ENCODE measurements at regions not wholly inside any gene's neighbourhood (a gene's known extent, or its start where the extent isn't known, plus 50 kb on each side); places are given as distances from the start of the nearest gene placed in this dataset.

DNA sequence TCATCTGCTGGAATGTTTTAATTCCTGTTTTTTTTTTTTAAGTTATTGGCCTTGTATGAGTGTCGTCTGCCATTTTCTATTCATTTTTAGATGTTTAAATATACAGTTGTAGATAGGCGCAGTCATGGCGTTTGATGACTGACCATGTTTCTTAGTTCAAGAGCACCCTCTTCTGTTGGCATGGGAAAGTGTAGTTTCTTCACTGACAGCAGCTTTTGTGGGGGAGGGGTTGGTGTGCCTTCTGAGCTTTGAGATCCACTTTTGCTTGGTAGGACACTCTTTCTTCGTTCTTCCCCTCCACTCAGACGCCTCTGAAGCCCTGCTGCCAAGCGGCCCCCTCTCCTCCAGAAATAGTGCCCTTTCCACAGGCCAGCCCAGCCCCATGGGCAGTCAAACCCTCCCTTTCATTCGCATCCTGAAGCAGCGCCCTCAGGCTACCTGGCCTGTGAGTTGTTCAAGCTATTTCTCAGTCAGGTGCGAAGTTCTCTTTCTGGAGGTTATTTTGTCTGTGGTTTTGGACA lies 492.0 kb downstream of the TNS1 start (continued):
- TF ChIP-seq GZF1 (CRISPR knock-in tag; IDR thresholded peaks at IDR 0.05) (no peak), SP4 (CRISPR knock-in tag; IDR thresholded peaks at IDR 0.05) (no peak), MTA1 (CRISPR knock-in tag; IDR thresholded peaks at IDR 0.05; ENCODE audit: borderline replicate concordance) (no peak), DNMT3B (CRISPR knock-in tag; conservative IDR thresholded peaks at IDR 0.05) (no peak), HMG20A (CRISPR knock-in tag; IDR thresholded peaks at IDR 0.05; ENCODE audit: borderline replicate concordance) (no peak), SOX13 (IDR thresholded peaks at IDR 0.05) (no peak), SOX13 (CRISPR knock-in tag; conservative IDR thresholded peaks at IDR 0.05 in 1 of 2, IDR thresholded peaks at IDR 0.05 in 1 of 2) (peak in 1 of 2 experiments; percentile 9; a peak in 1 of 4 replicates), MATR3 (CRISPR knock-in tag; IDR thresholded peaks at IDR 0.05) (no peak), MAF1 (CRISPR knock-in tag; IDR thresholded peaks at IDR 0.05; ENCODE audit: borderline replicate concordance) (no peak), MTF1 (CRISPR knock-in tag; IDR thresholded peaks at IDR 0.05) (no peak), RELA (CRISPR knock-in tag; IDR thresholded peaks at IDR 0.05) (no peak), ZNF572 (CRISPR knock-in tag; IDR thresholded peaks at IDR 0.05) (no peak), CHD2 (IDR thresholded peaks at IDR 0.05; ENCODE audit: low read depth, low read length) (peak; percentile 57; the same call in 1 of the 2 replicates), YEATS4 (CRISPR knock-in tag; IDR thresholded peaks at IDR 0.05; ENCODE audit: borderline replicate concordance) (no peak), ZBTB3 (CRISPR knock-in tag; IDR thresholded peaks at IDR 0.05; ENCODE audit: borderline replicate concordance, low read depth) (no peak), PPARG (CRISPR knock-in tag; conservative IDR thresholded peaks at IDR 0.05) (no peak), ZSCAN31 (CRISPR knock-in tag; IDR thresholded peaks at IDR 0.05; ENCODE audit: low read depth) (no peak), ZNF501 (CRISPR knock-in tag; IDR thresholded peaks at IDR 0.05) (no peak), AGO1 (IDR thresholded peaks at IDR 0.05; ENCODE audit: low read depth, low read length, poor library complexity, severe bottlenecking) (no peak), ZNF614 (CRISPR knock-in tag; IDR thresholded peaks at IDR 0.05; ENCODE audit: borderline replicate concordance) (0 out of 2 replicates have a peak, but pooled peaks have one; percentile 51), ZNF3 (CRISPR knock-in tag; IDR thresholded peaks at IDR 0.05) (peak; percentile 95), ATF5 (CRISPR knock-in tag; IDR thresholded peaks at IDR 0.05; ENCODE audit: low read depth) (no peak), ZNF275 (CRISPR knock-in tag; IDR thresholded peaks at IDR 0.05; ENCODE audit: borderline replicate concordance) (no peak)
- TF ChIP-seq, protein P1, sequence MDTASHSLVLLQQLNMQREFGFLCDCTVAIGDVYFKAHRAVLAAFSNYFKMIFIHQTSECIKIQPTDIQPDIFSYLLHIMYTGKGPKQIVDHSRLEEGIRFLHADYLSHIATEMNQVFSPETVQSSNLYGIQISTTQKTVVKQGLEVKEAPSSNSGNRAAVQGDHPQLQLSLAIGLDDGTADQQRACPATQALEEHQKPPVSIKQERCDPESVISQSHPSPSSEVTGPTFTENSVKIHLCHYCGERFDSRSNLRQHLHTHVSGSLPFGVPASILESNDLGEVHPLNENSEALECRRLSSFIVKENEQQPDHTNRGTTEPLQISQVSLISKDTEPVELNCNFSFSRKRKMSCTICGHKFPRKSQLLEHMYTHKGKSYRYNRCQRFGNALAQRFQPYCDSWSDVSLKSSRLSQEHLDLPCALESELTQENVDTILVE (CRISPR knock-in tag; IDR thresholded peaks at IDR 0.05): 0 out of 2 replicates have a peak, but pooled peaks have one; percentile 24
- TF ChIP-seq, protein P2, sequence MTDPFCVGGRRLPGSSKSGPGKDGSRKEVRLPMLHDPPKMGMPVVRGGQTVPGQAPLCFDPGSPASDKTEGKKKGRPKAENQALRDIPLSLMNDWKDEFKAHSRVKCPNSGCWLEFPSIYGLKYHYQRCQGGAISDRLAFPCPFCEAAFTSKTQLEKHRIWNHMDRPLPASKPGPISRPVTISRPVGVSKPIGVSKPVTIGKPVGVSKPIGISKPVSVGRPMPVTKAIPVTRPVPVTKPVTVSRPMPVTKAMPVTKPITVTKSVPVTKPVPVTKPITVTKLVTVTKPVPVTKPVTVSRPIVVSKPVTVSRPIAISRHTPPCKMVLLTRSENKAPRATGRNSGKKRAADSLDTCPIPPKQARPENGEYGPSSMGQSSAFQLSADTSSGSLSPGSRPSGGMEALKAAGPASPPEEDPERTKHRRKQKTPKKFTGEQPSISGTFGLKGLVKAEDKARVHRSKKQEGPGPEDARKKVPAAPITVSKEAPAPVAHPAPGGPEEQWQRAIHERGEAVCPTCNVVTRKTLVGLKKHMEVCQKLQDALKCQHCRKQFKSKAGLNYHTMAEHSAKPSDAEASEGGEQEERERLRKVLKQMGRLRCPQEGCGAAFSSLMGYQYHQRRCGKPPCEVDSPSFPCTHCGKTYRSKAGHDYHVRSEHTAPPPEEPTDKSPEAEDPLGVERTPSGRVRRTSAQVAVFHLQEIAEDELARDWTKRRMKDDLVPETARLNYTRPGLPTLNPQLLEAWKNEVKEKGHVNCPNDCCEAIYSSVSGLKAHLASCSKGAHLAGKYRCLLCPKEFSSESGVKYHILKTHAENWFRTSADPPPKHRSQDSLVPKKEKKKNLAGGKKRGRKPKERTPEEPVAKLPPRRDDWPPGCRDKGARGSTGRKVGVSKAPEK (CRISPR knock-in tag; IDR thresholded peaks at IDR 0.05; ENCODE audit: borderline replicate concordance): no peak
